Dermis microvascular lymphatic vessel endothelial cell (primary cell): ENCODE measurements at regions not wholly inside any gene's neighbourhood (a gene's known extent, or its start where the extent isn't known, plus 50 kb on each side); places are given as distances from the start of the nearest gene placed in this dataset.
"Not testable (repeated sequence)": the region's sequence is repeated elsewhere in the genome, so short reads cannot be mapped to it uniquely, and the experiment has no call there.

Experiments
- DNase-seq, 2 donors: peaks; one replicate each; pipeline versions ENCODE4 v3.0.0 to v3.0.0-alpha.2; 2010; ENCODE audit warnings: low read depth in 2 of 2

GRCh38 chr16:85220125-85220839 is 108.0 kb upstream of the CIBAR2 start:
- DNase-seq, result peak; percentile 66 to 71

- no peak for DNase-seq
Measured at GRCh38 chr16:85220964-85221731, 108.9 kb upstream of the CIBAR2 start.

GRCh38 chr16:85221771-85222154 is 109.5 kb upstream of the CIBAR2 start:
- DNase-seq, result no peak

GRCh38 chr16:85222155-85222863 is 110.0 kb upstream of the CIBAR2 start:
- DNase-seq, result no peak

- no peak for DNase-seq
Measured at GRCh38 chr16:85225257-85225656, 113.0 kb upstream of the CIBAR2 start.

- DNase-seq, result no peak
Measured at GRCh38 chr16:85225721-85226120, 113.4 kb upstream of the CIBAR2 start.

- DNase-seq, result no peak
Measured at GRCh38 chr16:85227084-85227945, 115.0 kb upstream of the CIBAR2 start.

- DNase-seq, result no peak
Measured at GRCh38 chr16:85227946-85228862, 115.9 kb upstream of the CIBAR2 start.

- DNase-seq, result no peak
Measured at GRCh38 chr16:85228970-85229430, 116.7 kb upstream of the CIBAR2 start.

- no peak for DNase-seq
Measured at GRCh38 chr16:85229869-85230462, 117.7 kb upstream of the CIBAR2 start.

- not testable (repeated sequence) for DNase-seq
Measured at GRCh38 chr16:85230764-85231383, 118.6 kb upstream of the CIBAR2 start.

GRCh38 chr16:85231959-85232358 is 119.7 kb upstream of the CIBAR2 start:
- DNase-seq, result no peak

- no peak for DNase-seq
Measured at GRCh38 chr16:85232369-85233142, 120.3 kb upstream of the CIBAR2 start.

- DNase-seq, result no peak
Measured at GRCh38 chr16:85233516-85233915, 121.2 kb upstream of the CIBAR2 start.

GRCh38 chr16:85234310-85235204 is 122.3 kb upstream of the CIBAR2 start:
- peak in 1 of 2 donors; percentile 62 for DNase-seq

GRCh38 chr16:85235991-85236817 is 123.9 kb upstream of the CIBAR2 start:
- DNase-seq, result peak; percentile 17 to 57

GRCh38 chr16:85236818-85237150 is 124.5 kb upstream of the CIBAR2 start:
- no peak for DNase-seq
